Breast epithelium (tissue), 4 donors: ENCODE measurements at regions not wholly inside any gene's neighbourhood (a gene's known extent, or its start where the extent isn't known, plus 50 kb on each side); places are given as distances from the start of the nearest gene placed in this dataset.
"Not testable (repeated sequence)": the region's sequence is repeated elsewhere in the genome, so short reads cannot be mapped to it uniquely, and the experiment has no call there.

Source experiments
- DNase-seq, 2 donors: peaks; one replicate each; pipeline ENCODE4 v3.0.0-alpha.2; 2019; ENCODE audit warnings: low spot score in 2 of 2
- H3K27ac ChIP-seq, 2 donors: fragments of 200-600 bp; sonication (generic) in 1 of 2; one replicate each; pipeline ENCODE4 v1.5.1; 2016 to 2019; ENCODE audit warnings: mild to moderate bottlenecking in 1 of 2
- H3K27me3 ChIP-seq, 2 donors: fragments of 200-600 bp; sonication (generic) in 1 of 2; one replicate each; pipeline versions ENCODE4 v1.5.1 to v1.6.0; 2017 to 2019; ENCODE audit warnings: control low read depth in 1 of 2, mild to moderate bottlenecking in 1 of 2
- H3K36me3 ChIP-seq: fragments of 200-600 bp; one replicate; pipeline ENCODE4 v1.5.1; 2019
- H3K4me1 ChIP-seq, 2 donors: fragments of 200-600 bp; sonication (generic); one replicate each; pipeline ENCODE4 v1.5.1; 2016 to 2019; ENCODE audit warnings: control low read depth in 1 of 2
- H3K4me3 ChIP-seq, 3 donors: fragments of 200-600 bp; sonication (generic); 1 replicate in 2 of 3; 2 replicates in 1 of 3; pipeline ENCODE4 v1.5.1; 2016 to 2019; ENCODE audit warnings: mild to moderate bottlenecking in 3 of 3, moderate library complexity in 2 of 3
- H3K9me3 ChIP-seq, 2 donors: fragments of 200-600 bp; sonication (generic) in 1 of 2; one replicate each; pipeline ENCODE4 v1.5.1; 2016 to 2019; ENCODE audit warnings: control low read depth in 1 of 2
- POLR2A ChIP-seq: fragments of 450-650 bp; IDR thresholded peaks from one replicate; pipeline ENCODE4 v1.6.1; 2016; ENCODE audit warnings: antibody characterized with exemption, mild to moderate bottlenecking, moderate library complexity
- POLR2AphosphoS5 ChIP-seq, 3 donors: sonication (generic); formaldehyde crosslinking; IDR thresholded peaks; one replicate each; pipeline ENCODE4 v1.6.1; 2017; ENCODE audit warnings: antibody characterized with exemption in 3 of 3
- intact Hi-C: fragments of 100-400 bp; cut with DNase I; formaldehyde crosslinking; loops from one replicate; pipeline ENCODE4 v1.15.1; 2023; ENCODE audit warnings: low total_unique reads
- TF ChIP-seq, protein P1 (sequence below), 3 donors: fragments of 450-650 bp; IDR thresholded peaks; one replicate each; pipeline ENCODE4 v1.5.1; 2016 to 2017; ENCODE audit warnings: antibody characterized with exemption in 3 of 3, mild to moderate bottlenecking in 3 of 3, moderate library complexity in 3 of 3

DNA sequence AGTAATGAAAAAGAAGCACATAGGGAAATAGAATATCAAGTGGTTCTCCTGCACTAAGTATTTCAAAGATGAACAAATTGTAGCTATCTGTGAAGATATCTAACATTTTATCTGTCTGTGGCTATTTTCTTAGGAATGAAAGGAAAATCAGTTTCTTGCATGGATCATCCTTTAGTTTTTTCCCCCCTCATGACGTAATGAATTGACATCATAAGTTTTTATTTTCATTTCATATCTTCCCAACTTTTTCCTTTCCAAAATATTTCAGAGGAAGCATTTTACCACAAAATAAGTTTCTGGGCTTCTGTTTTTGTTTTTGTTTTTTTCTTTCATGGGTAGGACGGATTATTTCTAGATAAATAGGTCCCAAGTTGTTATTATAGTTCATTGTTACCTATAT, 996.6 kb downstream of the TMEM121 start:
- TF ChIP-seq POLR2AphosphoS5 (IDR thresholded peaks at IDR 0.05) (no peak), POLR2A (no peak)
- TF ChIP-seq, protein P1, sequence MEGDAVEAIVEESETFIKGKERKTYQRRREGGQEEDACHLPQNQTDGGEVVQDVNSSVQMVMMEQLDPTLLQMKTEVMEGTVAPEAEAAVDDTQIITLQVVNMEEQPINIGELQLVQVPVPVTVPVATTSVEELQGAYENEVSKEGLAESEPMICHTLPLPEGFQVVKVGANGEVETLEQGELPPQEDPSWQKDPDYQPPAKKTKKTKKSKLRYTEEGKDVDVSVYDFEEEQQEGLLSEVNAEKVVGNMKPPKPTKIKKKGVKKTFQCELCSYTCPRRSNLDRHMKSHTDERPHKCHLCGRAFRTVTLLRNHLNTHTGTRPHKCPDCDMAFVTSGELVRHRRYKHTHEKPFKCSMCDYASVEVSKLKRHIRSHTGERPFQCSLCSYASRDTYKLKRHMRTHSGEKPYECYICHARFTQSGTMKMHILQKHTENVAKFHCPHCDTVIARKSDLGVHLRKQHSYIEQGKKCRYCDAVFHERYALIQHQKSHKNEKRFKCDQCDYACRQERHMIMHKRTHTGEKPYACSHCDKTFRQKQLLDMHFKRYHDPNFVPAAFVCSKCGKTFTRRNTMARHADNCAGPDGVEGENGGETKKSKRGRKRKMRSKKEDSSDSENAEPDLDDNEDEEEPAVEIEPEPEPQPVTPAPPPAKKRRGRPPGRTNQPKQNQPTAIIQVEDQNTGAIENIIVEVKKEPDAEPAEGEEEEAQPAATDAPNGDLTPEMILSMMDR (IDR thresholded peaks at IDR 0.05) = no peak
- Histone ChIP-seq H3K36me3 (no peaks in the 10 kb centered on the region), H3K4me3 (no peak overlapping the region), H3K27me3 (peaks cover 0 to 4% of the 10 kb centered on the region in 2 donors), H3K27ac (no peak overlapping the region), H3K4me1 (no peaks in the 10 kb centered on the region), H3K9me3 (no peaks in the 10 kb centered on the region)
- no peak for DNase-seq
- intact Hi-C loops = no loop called here

DNA sequence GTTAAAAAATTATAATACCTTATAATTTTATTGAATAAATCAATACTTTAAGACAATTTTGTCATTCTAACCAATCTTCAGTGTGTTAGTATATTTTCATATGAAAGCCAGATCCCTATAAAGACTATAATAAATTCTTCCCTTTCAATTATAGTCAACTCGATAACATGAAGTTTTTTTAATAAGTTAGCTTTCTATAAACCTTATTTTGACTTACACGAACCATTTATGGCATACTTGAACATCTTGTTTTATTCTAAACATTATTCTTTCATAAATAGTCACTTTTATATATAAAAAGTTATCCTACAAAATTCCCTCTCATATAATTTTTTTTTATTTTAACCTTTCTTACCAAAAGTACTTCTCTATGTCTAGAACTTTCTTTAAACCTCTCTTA, 1002.3 kb downstream of the TMEM121 start:
- H3K9me3 ChIP-seq = peaks cover 0 to 6% of the 10 kb centered on the region in 2 donors
- intact Hi-C loops = no loop called here
- H3K27me3 ChIP-seq = peaks cover 0 to 4% of the 10 kb centered on the region in 2 donors
- no peak overlapping the region for H3K4me3 ChIP-seq
- no peaks in the 10 kb centered on the region for H3K4me1 ChIP-seq
- TF ChIP-seq, protein P1 (IDR thresholded peaks at IDR 0.05) = no peak
- TF ChIP-seq POLR2AphosphoS5 (IDR thresholded peaks at IDR 0.05) (no peak), POLR2A (no peak)
- no peaks in the 10 kb centered on the region for H3K36me3 ChIP-seq
- no peak overlapping the region for H3K27ac ChIP-seq
- no peak for DNase-seq

DNA sequence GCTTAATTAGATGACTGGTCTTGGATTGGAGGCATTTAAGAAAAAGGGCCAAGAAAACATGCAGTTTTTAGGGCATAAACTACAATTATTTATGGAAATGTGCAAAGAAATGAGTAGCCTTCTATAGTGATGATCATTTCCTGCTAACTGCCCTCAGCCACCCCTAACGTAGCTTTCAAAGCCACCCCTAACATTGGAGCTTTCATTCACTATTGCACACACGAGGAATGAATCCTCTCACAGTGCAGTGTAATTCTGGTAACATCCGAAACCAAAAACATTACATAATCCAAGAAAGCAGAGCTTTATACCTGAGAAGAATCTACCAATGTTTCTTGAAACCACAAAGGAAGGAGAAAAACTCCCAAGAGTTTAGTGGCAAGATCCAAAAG, 1003.6 kb downstream of the TMEM121 start:
- H3K36me3 ChIP-seq = no peaks in the 10 kb centered on the region
- H3K4me3 ChIP-seq = no peak overlapping the region
- intact Hi-C loops = no loop called here
- H3K4me1 ChIP-seq = no peaks in the 10 kb centered on the region
- no peak overlapping the region for H3K27ac ChIP-seq
- no peaks in the 10 kb centered on the region for H3K27me3 ChIP-seq
- no peak for DNase-seq
- TF ChIP-seq, protein P1 (IDR thresholded peaks at IDR 0.05) = no peak
- TF ChIP-seq POLR2A = no peak
- no peak for TF ChIP-seq POLR2AphosphoS5 (IDR thresholded peaks at IDR 0.05)
- H3K9me3 ChIP-seq = peaks cover 0 to 6% of the 10 kb centered on the region in 2 donors

DNA sequence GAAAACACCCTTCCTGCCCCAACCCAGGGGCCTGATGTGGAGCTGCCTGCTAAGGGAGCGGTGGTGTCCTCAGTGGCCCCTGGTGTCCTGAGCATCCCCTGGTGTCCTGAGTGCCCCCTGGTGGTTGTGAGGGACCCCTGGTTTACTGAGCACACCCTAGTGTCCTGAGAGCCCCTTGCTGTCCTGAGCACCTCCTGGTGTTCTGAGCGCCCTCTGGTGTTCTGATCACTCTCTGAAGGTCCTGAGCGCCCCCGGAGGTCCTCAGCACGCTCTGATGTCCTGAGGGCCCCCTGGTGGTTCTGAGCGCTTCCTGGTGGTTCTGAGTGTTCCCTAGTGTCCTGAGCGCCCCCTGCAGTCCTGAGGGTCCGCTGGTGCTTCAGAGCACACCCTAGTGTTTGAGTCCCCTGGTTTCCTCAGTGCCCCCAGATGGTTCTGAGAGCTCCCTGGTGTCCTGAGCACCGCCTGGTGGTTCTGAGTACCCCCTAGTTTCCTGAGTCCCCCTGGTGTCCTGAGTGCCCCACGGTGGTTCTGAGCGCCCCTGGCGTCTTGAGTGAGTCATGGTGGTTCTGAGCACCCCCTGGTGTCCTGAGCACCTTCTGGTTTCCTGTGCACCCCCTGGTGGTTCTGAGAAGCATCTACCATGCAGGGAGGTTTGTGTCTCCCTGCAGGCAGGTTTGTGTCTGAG, 1004.2 kb downstream of the TMEM121 start:
- no peaks in the 10 kb centered on the region for H3K4me1 ChIP-seq
- H3K27me3 ChIP-seq = no peaks in the 10 kb centered on the region
- H3K9me3 ChIP-seq = peaks cover 0 to 6% of the 10 kb centered on the region in 2 donors
- no peak overlapping the region for H3K27ac ChIP-seq
- no peak for TF ChIP-seq POLR2AphosphoS5 (IDR thresholded peaks at IDR 0.05)
- TF ChIP-seq, protein P1 (IDR thresholded peaks at IDR 0.05) = no peak
- TF ChIP-seq POLR2A = no peak
- intact Hi-C loops = no loop called here
- DNase-seq = no peak
- H3K4me3 ChIP-seq = no peak overlapping the region
- no peaks in the 10 kb centered on the region for H3K36me3 ChIP-seq

DNA sequence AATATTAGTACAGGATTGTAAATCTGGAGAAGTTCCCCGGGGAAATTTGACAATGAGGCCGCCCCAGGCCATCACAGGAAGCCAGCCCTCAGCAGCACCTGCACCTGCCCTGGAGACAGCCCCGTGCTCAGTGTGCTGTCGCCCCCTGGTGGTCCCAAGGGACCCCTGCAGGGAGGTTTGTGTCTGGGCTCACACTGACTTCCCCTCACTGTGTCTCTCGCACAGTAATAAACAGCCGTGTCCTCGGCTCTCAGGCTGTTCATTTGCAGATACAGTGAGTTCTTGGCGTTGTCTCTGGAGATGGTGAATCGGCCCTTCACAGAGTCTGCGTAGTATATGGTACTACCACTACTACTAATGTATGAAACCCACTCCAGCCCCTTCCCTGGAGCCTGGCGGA, 1011.2 kb downstream of the TMEM121 start:
- H3K4me3 ChIP-seq, H3K9me3 ChIP-seq, intact Hi-C loops, H3K36me3 ChIP-seq, DNase-seq, H3K27ac ChIP-seq, H3K4me1 ChIP-seq, H3K27me3 ChIP-seq: not testable (repeated sequence)

DNA sequence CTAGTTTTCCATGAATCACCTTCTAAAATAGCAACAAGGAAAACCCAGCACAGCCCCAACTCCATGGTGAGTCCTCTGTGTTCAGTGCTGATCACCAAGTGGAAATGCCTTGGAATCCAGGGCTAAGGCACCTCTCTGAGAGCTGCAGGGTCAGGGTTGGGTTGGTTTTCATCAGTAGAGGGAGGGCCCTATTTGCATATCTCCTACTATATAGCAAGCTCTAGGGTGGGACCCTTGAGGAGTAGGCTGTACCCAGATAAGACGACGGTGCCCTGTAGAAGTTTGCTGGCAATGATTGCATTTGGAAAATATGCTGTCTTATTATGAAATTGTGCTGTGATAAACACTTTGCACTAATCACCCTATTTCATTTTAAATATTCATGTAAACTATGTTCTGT, 1011.8 kb downstream of the TMEM121 start:
- no peak for DNase-seq
- Histone ChIP-seq H3K4me1 (no peaks in the 10 kb centered on the region), H3K36me3 (no peaks in the 10 kb centered on the region), H3K9me3 (no peaks in the 10 kb centered on the region), H3K27ac (no peak overlapping the region), H3K27me3 (peaks cover 0 to 3% of the 10 kb centered on the region in 2 donors), H3K4me3 (no peak overlapping the region)
- intact Hi-C loops = no loop called here
- TF ChIP-seq POLR2A (no peak), POLR2AphosphoS5 (IDR thresholded peaks at IDR 0.05) (no peak)
- TF ChIP-seq, protein P1 (IDR thresholded peaks at IDR 0.05) = no peak
